ENCODE measurements at regions not wholly inside any gene's neighbourhood (a gene's known extent, or its start where the extent isn't known, plus 50 kb on each side); places are given as distances from the start of the nearest gene placed in this dataset.
"Not testable (repeated sequence)": the region's sequence is repeated elsewhere in the genome, so short reads cannot be mapped to it uniquely, and the experiment has no call there.

- no peak overlapping the region for H3K4me3 ChIP-seq (replicated peaks; ENCODE audit: low read depth, low read length)
- no peak for TF ChIP-seq CTCF (IDR thresholded peaks at IDR 0.05; ENCODE audit: low read depth, low read length, missing control alignments)
- DNase-seq (ENCODE audit: extremely low read depth, low read depth), result no peak
Measured at GRCh38 chr5:103718108-103718507, 155.5 kb upstream of the NUDT12 start.

- no peak for TF ChIP-seq CTCF (IDR thresholded peaks at IDR 0.05; ENCODE audit: low read depth, low read length, missing control alignments)
- no peak for DNase-seq (ENCODE audit: extremely low read depth, low read depth)
- H3K4me3 ChIP-seq (replicated peaks; ENCODE audit: low read depth, low read length), result no peak overlapping the region
Measured at GRCh38 chr5:103708601-103709000, 146.0 kb upstream of the NUDT12 start.

GRCh38 chr5:103706939-103707682 lies 144.5 kb upstream of the NUDT12 start:
- DNase-seq (ENCODE audit: extremely low read depth, low read depth), result no peak
- TF ChIP-seq CTCF (IDR thresholded peaks at IDR 0.05; ENCODE audit: low read depth, low read length, missing control alignments), result no peak
- H3K4me3 ChIP-seq (replicated peaks; ENCODE audit: low read depth, low read length), result no peak overlapping the region

GRCh38 chr5:103703617-103704016 lies 141.0 kb upstream of the NUDT12 start:
- no peak overlapping the region for H3K4me3 ChIP-seq (replicated peaks; ENCODE audit: low read depth, low read length)
- no peak for TF ChIP-seq CTCF (IDR thresholded peaks at IDR 0.05; ENCODE audit: low read depth, low read length, missing control alignments)
- DNase-seq (ENCODE audit: extremely low read depth, low read depth), result no peak

- no peak overlapping the region for H3K4me3 ChIP-seq (replicated peaks; ENCODE audit: low read depth, low read length)
- no peak for TF ChIP-seq CTCF (IDR thresholded peaks at IDR 0.05; ENCODE audit: low read depth, low read length, missing control alignments)
- DNase-seq (ENCODE audit: extremely low read depth, low read depth), result no peak
Measured at GRCh38 chr5:103693517-103693916, 130.9 kb upstream of the NUDT12 start.

- H3K4me3 ChIP-seq (replicated peaks; ENCODE audit: low read depth, low read length), result no peak overlapping the region
- no peak for DNase-seq (ENCODE audit: extremely low read depth, low read depth)
- TF ChIP-seq CTCF (IDR thresholded peaks at IDR 0.05; ENCODE audit: low read depth, low read length, missing control alignments), result no peak
Measured at GRCh38 chr5:103690676-103691075, 128.1 kb upstream of the NUDT12 start.

GRCh38 chr5:103679873-103680272 lies 117.3 kb upstream of the NUDT12 start:
- no peak for TF ChIP-seq CTCF (IDR thresholded peaks at IDR 0.05; ENCODE audit: low read depth, low read length, missing control alignments)
- no peak overlapping the region for H3K4me3 ChIP-seq (replicated peaks; ENCODE audit: low read depth, low read length)
- DNase-seq (ENCODE audit: extremely low read depth, low read depth), result no peak

- H3K4me3 ChIP-seq (replicated peaks; ENCODE audit: low read depth, low read length); DNase-seq (ENCODE audit: extremely low read depth, low read depth): not testable (repeated sequence)
Measured at GRCh38 chr5:103676198-103676597, 113.6 kb upstream of the NUDT12 start.

All from HFF-Myc (cell line).